Embryonic facial prominence (tissue), 1 donor: ENCODE measurements at regions not wholly inside any gene's neighbourhood (a gene's known extent, or its start where the extent isn't known, plus 50 kb on each side); places are given as distances from the start of the nearest gene placed in this dataset.

ENCODE experiments used
- DNase-seq: peaks from one replicate; pipeline ENCODE4 v3.0.0-alpha.2; 2016; ENCODE audit errors: extremely low spot score

- DNase-seq: no peak
These were observed 2225.3 kb upstream of the C9orf72 start for GRCh38 chr9:29798599-29798998.

GRCh38 chr9:29799227-29799626 lies 2225.9 kb upstream of the C9orf72 start:
- no peak for DNase-seq

GRCh38 chr9:29800821-29801220 lies 2227.5 kb upstream of the C9orf72 start:
- no peak for DNase-seq

GRCh38 chr9:29802454-29802853 lies 2229.2 kb upstream of the C9orf72 start:
- no peak for DNase-seq

- DNase-seq: no peak
These were observed 2233.8 kb upstream of the C9orf72 start for GRCh38 chr9:29806937-29807618.

GRCh38 chr9:29816954-29817703 lies 2243.8 kb upstream of the C9orf72 start:
- DNase-seq: no peak

- no peak for DNase-seq
These were observed 2249.2 kb upstream of the C9orf72 start for GRCh38 chr9:29822458-29822857.

GRCh38 chr9:29826421-29826820 lies 2253.1 kb upstream of the C9orf72 start:
- no peak for DNase-seq

- no peak for DNase-seq
These were observed 2257.5 kb upstream of the C9orf72 start for GRCh38 chr9:29830821-29831220.

GRCh38 chr9:29838491-29839020 lies 2265.3 kb upstream of the C9orf72 start:
- no peak for DNase-seq

- DNase-seq: no peak
These were observed 2271.0 kb upstream of the C9orf72 start for GRCh38 chr9:29844251-29844650.

GRCh38 chr9:29850664-29851063 lies 2277.4 kb upstream of the C9orf72 start:
- no peak for DNase-seq

GRCh38 chr9:29861803-29862202 lies 2288.5 kb upstream of the C9orf72 start:
- no peak for DNase-seq

- DNase-seq: no peak
These were observed 2292.6 kb upstream of the C9orf72 start for GRCh38 chr9:29865764-29866313.

GRCh38 chr9:29866556-29866955 lies 2293.3 kb upstream of the C9orf72 start:
- DNase-seq: no peak

- no peak for DNase-seq
These were observed 2300.3 kb upstream of the C9orf72 start for GRCh38 chr9:29873579-29873978.

- DNase-seq: no peak
These were observed 2302.3 kb upstream of the C9orf72 start for GRCh38 chr9:29875547-29875946.

GRCh38 chr9:29882767-29883166 lies 2309.5 kb upstream of the C9orf72 start:
- DNase-seq: no peak

- no peak for DNase-seq
These were observed 2332.8 kb upstream of the C9orf72 start for GRCh38 chr9:29906065-29906464.

- no peak for DNase-seq
These were observed 2354.8 kb upstream of the C9orf72 start for GRCh38 chr9:29928072-29928471.

- no peak for DNase-seq
These were observed 2366.3 kb upstream of the C9orf72 start for GRCh38 chr9:29939559-29939958.

GRCh38 chr9:29945012-29945411 lies 2371.7 kb upstream of the C9orf72 start:
- no peak for DNase-seq

- DNase-seq: no peak
These were observed 2385.2 kb upstream of the C9orf72 start for GRCh38 chr9:29958469-29958868.
